ENCODE measurements at regions not wholly inside any gene's neighbourhood (a gene's known extent, or its start where the extent isn't known, plus 50 kb on each side); places are given as distances from the start of the nearest gene placed in this dataset.
"Not testable (repeated sequence)": the region's sequence is repeated elsewhere in the genome, so short reads cannot be mapped to it uniquely, and the experiment has no call there.

DNA sequence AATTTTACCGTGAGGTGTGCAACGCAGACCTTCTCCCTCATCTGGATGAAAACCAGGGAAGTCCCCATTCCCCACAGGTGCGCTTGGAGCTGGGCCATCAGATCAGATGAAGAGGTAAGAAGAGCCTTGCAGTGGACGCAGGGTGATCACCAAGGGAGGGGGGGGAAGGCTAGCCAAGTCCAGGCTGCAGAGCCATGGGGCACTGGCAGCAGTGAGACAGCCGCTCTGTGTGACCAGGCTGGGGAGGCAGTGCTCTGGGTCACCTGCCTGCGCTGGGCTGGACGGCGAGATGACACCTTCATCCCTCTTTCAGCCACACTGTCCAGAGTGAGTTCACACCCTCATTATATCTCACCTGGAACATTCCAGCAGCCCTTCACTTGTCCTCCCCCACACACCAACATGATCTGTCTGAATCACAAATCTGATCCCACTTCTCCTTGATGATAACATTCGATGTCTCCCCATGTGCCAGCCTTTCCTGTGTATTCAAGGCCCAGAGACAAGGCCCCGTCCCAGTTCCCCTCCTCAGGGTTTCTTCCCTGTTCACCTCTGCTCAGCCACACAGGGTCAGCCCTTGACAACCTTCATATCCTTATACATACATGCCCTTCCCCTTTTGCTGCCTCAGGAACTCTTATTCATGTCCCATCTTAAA lies 65.9 kb upstream of the VASH1 start:
- in situ Hi-C loops (cut with MboI; ENCODE audit: low pct_unique_long_range_greater_than_20kb, low sequenced_read_pairs) = no loop called here
- DNase-seq = no peak

DNA sequence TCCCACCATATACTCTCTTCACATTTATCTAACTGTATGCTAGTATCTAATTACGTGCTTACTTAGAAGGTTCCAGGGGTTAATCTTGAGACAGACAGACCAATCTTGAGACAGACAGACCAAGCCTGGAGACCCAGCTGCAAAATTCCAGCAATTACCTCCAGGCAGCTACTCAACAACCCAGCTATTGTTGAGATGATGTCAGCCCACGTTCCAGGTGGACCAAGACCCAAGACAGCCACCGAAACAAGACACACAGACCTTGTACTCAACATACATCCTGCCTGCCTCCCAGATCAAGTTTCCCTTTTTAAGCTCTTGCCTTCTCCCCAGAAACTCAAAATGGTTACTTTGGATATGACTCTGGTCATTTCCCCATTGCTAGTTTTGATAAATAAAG lies 64.9 kb upstream of the VASH1 start:
- in situ Hi-C loops (cut with MboI; ENCODE audit: low pct_unique_long_range_greater_than_20kb, low sequenced_read_pairs) = no loop called here

DNA sequence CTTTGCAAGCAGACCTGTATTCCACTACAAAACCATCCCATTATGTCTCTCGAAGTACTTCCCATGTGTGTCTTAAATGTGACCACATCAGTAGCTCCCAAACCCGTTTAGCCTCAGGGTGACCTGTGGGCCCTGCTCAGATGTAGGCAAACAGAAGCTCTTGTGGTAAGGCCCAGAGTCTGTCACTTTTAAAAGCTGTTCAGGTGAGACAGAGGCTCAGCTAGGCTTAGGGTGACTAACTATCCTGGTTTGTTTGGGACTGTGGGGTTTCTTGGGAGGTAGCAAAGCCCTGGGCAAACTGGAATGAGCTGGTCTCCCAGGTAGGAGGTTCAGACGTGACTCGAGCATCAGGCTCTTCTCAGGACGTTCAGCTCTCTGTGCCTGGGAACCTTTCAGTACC lies 64.5 kb upstream of the VASH1 start:
- no peak for DNase-seq
- in situ Hi-C loops (cut with MboI; ENCODE audit: low pct_unique_long_range_greater_than_20kb, low sequenced_read_pairs) = no loop called here

More for the DNA sequence above, 64.9 kb upstream of the VASH1 start:
- DNase-seq = no peak

DNA sequence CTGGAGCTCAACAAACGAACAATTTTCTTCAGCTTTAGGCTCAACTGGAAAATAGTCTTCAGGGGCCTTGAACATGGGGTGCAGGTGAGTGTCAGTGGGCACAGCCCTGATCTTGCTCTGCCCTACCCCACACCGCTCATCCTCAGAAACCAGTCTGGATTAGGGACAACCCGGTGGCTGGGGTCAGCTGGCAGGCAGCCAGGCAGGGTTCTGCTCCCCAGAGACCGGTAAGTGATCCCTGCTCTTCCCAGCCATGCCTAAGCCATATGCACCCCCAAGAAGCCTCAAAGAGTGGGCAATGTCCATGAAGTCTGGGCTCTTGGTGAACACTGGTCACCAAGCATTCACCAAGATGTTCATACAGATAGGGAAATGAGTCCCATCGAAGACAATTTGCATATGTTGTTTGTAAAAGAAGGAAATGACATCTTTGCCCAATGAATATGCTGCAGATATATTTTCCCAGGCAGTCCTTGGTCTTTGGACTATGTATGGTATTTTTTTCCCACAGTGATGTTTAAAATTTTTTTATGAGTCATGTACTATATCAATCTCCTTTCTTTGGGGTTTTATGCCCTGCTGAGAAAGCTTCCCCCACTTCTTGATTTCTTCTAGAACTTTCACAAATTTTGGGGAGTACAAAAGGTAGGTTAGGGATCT lies 63.9 kb upstream of the VASH1 start:
- in situ Hi-C loops (cut with MboI; ENCODE audit: low pct_unique_long_range_greater_than_20kb, low sequenced_read_pairs) = no loop called here
- DNase-seq = no peak

DNA sequence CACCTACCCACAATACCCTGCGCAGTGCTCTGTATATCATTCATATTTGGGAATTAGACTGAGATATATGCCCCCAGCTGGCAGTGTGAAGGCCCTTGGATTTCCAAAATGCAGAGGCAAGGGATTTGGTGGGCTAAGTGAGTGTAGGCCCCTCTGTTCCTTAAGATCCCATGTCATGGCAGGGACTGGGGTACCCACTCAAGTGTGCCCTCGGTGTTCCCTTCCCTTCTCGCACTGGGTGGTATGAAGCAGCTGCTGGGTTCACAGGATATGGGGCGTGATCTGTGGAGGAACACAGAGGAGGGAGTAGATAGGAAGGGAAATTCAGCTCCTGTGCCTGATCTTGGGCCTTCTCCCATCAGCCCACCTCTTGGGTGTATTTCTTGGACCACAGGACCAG lies 63.1 kb upstream of the VASH1 start:
- no peak for DNase-seq
- in situ Hi-C loops (cut with MboI; ENCODE audit: low pct_unique_long_range_greater_than_20kb, low sequenced_read_pairs) = no loop called here

DNA sequence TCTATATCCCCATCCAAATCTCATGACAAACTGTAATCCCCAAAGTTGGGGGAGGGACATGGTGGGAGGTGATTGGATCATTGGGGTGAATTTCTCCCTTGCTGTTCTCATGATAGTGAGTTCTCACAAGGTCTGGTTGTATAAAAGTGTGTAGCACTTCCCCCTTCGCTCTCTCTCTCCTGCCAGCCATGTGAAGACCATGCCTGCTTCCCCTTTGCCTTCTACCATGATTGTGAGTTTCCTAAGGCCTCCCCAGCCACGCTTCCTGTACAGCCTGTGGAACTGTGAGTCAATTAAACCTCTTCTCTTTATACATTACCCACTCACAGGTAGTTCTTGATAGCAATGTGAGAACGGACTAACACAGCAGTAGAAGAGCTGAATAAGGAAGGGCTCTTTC lies 62.6 kb upstream of the VASH1 start:
- peak; percentile 41 for DNase-seq
- in situ Hi-C loops (cut with MboI; ENCODE audit: low pct_unique_long_range_greater_than_20kb, low sequenced_read_pairs) = no loop called here

DNA sequence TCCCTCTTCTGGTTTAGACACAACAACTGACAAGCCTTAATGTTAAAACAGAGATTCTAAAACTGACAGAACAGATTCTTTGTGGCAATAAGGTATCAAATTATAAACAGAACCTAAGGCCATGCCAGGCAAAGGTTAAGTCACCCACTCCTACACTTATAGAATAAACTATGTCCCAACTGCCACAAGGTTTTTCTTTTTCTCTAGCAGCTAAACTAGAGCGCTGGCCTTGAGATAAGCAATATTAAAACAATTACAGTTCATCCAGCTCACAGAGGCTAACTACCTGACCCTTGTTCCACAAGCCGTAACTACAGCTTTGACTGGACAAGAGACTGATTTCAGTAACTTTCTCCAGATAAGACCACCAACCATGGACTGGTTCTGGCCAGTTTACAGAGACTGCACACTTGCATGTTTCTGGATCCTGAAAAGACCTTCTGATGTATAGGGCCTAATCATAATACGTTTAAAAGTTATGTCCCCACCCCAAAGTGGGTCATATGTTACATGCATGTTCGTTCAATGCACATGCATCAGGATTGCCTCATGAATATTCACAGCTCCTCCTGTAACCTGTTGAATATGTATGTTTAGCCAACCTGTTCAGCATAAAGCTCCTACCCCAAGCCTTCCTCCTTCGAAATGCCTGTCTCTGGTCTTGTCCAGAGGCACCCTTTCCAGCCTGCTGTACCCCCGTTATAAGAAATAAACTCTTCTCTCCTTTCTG lies 61.9 kb upstream of the VASH1 start:
- no peak for DNase-seq
- in situ Hi-C loops (cut with MboI; ENCODE audit: low pct_unique_long_range_greater_than_20kb, low sequenced_read_pairs) = no loop called here

DNA sequence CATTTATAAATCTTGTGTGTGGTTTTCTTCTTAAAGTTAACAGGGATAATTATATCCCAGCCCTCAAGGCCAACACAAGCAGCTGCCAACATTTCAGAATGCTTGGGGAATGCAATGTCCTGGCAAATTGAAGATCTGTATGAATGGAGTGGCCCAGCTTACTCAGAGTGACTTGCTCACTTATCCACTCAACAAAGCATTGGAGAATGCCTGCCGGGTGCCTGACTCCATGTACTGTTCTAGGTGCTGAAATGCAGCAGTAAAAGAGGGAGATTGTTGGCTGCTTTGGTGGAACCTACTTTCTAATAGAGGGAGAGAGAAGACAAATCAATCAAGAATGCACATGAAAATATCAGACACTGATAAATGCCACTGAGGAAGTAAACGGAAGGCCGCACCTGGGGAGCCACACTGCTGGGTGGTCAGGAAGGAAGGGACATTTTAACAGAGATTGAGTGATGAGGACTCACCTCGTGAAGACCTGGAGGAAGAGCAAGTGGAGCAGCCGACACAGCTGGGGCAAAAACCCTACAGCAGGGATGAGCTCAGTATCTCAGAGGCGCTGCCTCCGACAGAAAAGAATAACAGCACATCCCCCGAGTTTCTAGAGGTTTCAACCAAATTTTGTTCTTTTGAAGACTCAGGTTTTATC lies 61.2 kb upstream of the VASH1 start:
- in situ Hi-C loops (cut with MboI; ENCODE audit: low pct_unique_long_range_greater_than_20kb, low sequenced_read_pairs) = no loop called here
- no peak for DNase-seq

DNA sequence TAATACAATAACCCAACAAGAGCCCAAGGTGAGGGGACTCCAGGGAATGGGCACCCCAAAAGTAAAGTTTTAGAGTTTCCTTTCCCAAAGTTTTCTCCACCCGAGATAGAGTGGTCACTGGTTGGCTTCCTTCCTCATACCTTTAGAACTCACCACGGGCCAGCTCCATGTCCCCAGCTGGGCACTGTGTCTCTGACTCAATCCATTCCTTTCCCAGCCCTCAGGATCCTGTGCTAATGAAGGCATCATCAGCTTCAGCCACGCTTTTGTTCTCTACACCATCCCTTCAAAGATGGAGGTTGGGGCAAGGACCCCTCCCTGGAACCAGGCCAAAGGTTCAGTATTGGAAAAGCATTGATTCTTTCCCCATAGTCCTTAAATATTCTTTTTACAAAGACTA lies 59.8 kb upstream of the VASH1 start:
- in situ Hi-C loops (cut with MboI; ENCODE audit: low pct_unique_long_range_greater_than_20kb, low sequenced_read_pairs) = no loop called here
- no peak for DNase-seq

DNA sequence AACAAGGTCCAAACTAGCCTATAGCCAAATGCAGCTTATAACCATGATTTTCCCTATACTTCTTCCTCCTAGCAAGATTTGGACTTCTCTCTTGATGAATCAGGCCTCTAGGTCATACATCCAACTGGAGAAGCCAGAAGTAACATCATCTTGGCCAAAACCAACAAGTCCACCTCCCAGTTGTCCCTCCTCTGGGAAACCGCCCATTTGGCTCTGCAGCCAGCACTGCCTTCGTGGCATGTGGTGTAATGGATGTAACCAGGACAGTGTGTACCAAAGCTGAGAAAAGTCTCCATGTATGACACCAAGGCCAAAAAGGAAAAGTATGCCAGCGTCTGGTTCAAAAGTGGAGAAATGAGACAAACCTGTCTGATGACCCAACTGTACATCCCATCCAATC lies 59.3 kb upstream of the VASH1 start:
- in situ Hi-C loops (cut with MboI; ENCODE audit: low pct_unique_long_range_greater_than_20kb, low sequenced_read_pairs) = no loop called here
- DNase-seq = no peak

DNA sequence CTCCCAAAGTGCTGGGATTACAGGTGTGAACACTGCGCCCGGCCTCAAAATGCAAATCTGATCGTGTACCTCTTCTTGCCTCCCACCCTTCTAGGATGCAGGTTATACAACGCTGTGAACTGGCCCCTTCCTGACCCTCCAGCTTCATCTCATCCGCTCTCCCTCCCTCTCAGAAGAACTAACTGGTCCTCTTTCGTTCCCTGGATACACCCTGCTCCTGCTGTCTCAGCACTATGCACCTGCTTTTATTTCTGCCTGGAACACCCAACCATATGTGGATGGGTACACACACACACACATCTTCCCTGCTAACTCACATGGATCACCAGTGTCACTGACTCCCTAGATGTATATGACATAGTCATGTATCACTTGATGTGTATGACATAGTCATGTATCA lies 56.1 kb upstream of the VASH1 start:
- no peak for DNase-seq
- in situ Hi-C loops (cut with MboI; ENCODE audit: low pct_unique_long_range_greater_than_20kb, low sequenced_read_pairs) = no loop called here

DNA sequence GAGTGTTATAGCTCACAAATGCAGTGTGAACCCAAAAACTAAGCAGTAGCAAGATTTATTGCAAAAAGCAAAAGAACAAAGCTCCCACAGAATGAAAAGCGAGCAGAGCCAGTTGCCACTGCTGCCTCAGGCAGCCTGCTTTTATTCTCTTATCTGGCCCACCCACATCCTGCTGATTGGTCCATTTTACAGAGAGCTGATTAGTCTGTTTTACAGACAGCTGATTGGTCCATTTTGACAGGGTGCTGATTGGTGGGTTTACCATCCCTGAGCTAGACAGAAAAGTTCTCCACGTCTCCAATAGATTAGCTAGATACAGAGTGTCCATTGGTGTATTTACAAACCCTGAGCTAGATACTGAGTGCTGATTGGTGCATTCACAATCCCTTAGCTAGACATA lies 55.1 kb upstream of the VASH1 start:
- in situ Hi-C loops (cut with MboI; ENCODE audit: low pct_unique_long_range_greater_than_20kb, low sequenced_read_pairs); DNase-seq: not testable (repeated sequence)

DNA sequence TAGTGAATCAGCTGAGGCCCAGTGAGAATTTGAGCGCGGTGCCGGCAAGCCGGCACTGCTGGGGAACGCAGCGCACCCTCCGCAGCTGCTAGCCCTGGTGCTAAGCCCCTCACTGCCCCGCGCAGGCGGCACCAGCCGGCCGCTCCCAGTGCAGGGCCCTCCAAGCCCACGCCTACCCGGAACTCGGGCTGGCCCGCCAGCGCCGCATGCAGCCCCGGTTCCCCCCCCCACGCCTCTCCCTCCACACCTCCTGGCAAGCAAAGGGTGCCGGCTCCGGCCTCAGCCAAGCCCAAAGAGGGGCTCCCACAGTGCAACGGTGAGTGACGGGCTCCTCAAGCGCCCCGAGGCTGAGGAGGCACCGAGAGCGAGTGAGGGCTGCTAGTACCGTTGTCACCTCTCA lies 54.5 kb upstream of the VASH1 start:
- in situ Hi-C loops (cut with MboI; ENCODE audit: low pct_unique_long_range_greater_than_20kb, low sequenced_read_pairs) = no loop called here
- DNase-seq = no peak

DNA sequence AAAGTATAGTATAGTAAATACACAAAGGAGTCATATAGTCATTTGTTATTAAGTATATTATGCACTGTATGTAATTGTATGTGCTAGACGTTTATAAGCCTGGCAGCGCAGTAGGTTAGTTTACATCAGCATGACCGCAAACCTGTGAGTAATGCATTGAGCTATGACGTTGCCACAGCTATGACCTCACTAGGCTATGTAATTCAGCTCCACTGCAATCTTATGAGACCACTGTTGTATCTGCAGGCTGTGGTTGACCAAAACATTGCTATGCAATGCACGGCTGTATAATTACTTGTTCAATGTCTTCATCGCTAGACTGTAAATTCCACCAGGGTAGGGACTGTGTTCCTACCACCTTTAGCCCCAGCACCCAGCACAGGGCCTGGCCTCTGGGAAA lies 53.2 kb upstream of the VASH1 start:
- no peak for DNase-seq
- in situ Hi-C loops (cut with MboI; ENCODE audit: low pct_unique_long_range_greater_than_20kb, low sequenced_read_pairs) = no loop called here

DNA sequence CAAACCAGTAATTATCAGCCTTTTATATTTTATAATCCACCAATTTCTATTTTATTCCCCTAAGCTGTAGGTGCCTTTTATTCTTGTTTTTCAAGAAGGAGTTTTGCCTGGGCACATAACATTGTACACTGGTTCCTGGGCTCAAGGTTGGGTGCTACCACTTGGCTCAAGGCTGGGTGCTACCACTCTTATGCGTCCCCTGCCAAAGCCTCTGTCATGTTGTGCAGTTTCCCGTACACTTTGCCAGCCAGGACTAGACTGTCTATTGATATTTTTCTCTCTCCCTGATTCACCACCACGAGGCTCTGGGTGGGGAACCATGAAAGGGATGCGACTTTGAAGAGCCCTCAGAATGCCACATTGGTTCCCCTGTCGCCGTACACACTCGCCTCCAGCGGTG lies 52.5 kb upstream of the VASH1 start:
- in situ Hi-C loops (cut with MboI; ENCODE audit: low pct_unique_long_range_greater_than_20kb, low sequenced_read_pairs) = no loop called here

DNA sequence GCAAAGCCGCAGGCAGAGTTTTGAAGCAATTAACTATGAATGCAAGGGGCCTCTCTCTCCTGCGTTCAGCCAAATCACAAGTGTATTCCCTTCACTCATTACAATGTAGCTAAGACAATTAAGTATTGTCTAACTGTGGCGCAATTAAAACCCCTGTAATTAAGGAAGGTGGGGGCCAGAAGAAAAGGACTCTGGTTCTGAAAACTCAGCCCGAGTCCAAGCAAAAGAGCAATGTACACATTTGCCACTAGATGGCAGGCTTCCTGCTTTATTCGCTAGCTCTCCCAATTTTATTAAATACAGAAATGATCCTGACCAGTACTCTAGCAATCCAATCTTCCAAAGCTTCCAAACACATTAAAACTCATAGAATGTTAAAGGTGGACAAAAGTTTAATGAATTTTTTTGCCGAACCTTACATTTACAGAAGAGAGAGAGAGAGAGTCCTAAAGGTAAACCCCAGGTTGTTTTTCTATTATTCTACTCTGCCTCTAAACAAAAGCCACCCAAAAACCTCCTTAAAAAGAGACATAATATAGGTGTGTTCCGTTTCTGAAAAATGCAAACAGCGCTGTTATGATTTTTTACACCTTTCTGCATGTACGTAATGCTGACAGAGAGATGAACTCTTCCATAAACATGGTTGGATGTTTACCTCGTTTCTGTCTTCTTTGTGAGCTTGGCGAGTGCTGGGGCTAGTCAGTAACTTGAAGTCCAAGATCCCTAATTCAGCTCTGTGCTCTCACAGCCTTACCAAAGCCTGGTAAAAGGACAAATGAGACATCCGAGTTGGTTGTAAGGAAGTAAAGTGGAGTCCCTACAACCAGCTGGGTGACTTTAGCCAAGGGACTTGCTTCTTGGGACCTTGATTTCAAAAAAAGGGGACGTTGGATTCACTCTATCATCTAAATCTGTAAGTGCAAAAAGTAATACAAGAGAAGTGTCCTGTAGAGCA lies 50.9 kb upstream of the VASH1 start:
- in situ Hi-C loops (cut with MboI; ENCODE audit: low pct_unique_long_range_greater_than_20kb, low sequenced_read_pairs) = loop anchor here (10.0 kb wide), 1 partner anchor 74 kb away; no protein-coding TSS in a partner anchor
- DNase-seq = peak; percentile 60

More for the DNA sequence above, 52.5 kb upstream of the VASH1 start:
- DNase-seq = no peak
